ENCODE measurements at regions not wholly inside any gene's neighbourhood (a gene's known extent, or its start where the extent isn't known, plus 50 kb on each side); places are given as distances from the start of the nearest gene placed in this dataset.

DNA sequence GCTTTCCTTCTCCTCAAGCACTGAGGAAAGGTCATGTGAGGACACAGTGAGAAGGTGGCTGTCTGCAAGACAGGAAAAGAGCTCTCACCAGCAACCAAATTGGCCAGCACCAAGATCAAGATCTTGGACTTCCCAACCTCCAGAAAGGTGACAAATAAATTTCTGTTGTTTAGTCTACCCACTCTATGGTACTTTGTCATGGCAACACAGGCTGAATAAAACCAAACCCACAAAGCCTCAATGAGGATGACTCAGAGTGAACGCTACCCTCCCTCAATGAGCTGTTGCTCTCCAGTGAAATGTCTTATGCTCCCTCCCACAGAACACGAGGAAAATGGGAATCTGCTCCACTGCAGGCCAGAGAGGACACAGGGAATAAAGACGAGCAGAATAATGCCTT lies 244.1 kb downstream of the RAB28 start (continued):
- TF ChIP-seq, protein P1, sequence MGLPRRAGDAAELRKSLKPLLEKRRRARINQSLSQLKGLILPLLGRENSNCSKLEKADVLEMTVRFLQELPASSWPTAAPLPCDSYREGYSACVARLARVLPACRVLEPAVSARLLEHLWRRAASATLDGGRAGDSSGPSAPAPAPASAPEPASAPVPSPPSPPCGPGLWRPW (IDR thresholded peaks at IDR 0.05), result no peak
- TF ChIP-seq HOXA7 (CRISPR knock-in tag; IDR thresholded peaks at IDR 0.05), result no peak
- no peak for TF ChIP-seq ZNF302 (CRISPR knock-in tag; IDR thresholded peaks at IDR 0.05)
- no peak for TF ChIP-seq HDAC2 (IDR thresholded peaks at IDR 0.05)

DNA sequence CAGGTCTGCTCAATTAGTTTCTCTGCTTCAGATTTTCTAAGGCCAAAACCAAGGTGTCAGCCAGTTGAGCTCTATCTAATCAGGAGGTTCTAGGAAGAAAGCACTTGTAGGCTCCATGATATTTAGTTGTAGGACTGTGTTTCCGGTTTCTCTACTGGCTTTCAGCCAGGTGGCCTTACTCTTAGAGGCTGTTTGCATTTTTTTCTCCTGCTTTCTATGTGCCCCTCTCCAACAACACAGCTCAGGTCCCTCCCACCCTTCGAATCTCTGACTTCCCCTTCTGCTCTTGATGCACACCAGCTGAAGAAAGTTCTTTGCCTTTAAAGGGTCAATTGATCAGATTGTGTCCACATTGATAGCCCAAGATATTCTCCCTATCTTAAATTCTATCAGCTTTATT lies 245.2 kb downstream of the RAB28 start:
- Histone ChIP-seq H3K27ac (no peak overlapping the region), H3K4me1 (no peaks in the 10 kb centered on the region), H3K9me3 (no peaks in the 10 kb centered on the region), H3K4me2 (no peak overlapping the region), H3K4me3 (no peak overlapping the region)
- FAIRE-seq, result no peak
- ATAC-seq, result no peak
- TF ChIP-seq JUN (IDR thresholded peaks at IDR 0.05) (no peak), HEYL (CRISPR knock-in tag; IDR thresholded peaks at IDR 0.05) (no peak), ZC3H11A (IDR thresholded peaks at IDR 0.05) (no peak), GATA3 (IDR thresholded peaks at IDR 0.05; ENCODE audit: borderline replicate concordance) (no peak), CBX8 (IDR thresholded peaks at IDR 0.05) (no peak), MAZ (IDR thresholded peaks at IDR 0.05; ENCODE audit: borderline replicate concordance, low read depth, low read length) (no peak), FOSL2 (IDR thresholded peaks at IDR 0.05) (no peak), FOSL2 (CRISPR knock-in tag; IDR thresholded peaks at IDR 0.05) (no peak), KDM5A (IDR thresholded peaks at IDR 0.05) (no peak), CEBPB (IDR thresholded peaks at IDR 0.05) (no peak), HOXB5 (CRISPR knock-in tag; IDR thresholded peaks at IDR 0.05) (no peak), ZFP36 (IDR thresholded peaks at IDR 0.05; ENCODE audit: borderline replicate concordance, partially characterized antibody) (no peak), POLR2AphosphoS2 (conservative IDR thresholded peaks at IDR 0.05; ENCODE audit: low read length) (no peak), POLR2A (IDR thresholded peaks at IDR 0.05; ENCODE audit: low read length) (no peak), RFX5 (IDR thresholded peaks at IDR 0.05) (no peak), NR3C1 (IDR thresholded peaks at IDR 0.05) (no peak), ZSCAN20 (CRISPR knock-in tag; IDR thresholded peaks at IDR 0.05) (no peak)
- TF ChIP-seq, protein P2, sequence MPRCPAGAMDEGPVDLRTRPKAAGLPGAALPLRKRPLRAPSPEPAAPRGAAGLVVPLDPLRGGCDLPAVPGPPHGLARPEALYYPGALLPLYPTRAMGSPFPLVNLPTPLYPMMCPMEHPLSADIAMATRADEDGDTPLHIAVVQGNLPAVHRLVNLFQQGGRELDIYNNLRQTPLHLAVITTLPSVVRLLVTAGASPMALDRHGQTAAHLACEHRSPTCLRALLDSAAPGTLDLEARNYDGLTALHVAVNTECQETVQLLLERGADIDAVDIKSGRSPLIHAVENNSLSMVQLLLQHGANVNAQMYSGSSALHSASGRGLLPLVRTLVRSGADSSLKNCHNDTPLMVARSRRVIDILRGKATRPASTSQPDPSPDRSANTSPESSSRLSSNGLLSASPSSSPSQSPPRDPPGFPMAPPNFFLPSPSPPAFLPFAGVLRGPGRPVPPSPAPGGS (IDR thresholded peaks at IDR 0.05), result no peak
- TF ChIP-seq, protein P3, sequence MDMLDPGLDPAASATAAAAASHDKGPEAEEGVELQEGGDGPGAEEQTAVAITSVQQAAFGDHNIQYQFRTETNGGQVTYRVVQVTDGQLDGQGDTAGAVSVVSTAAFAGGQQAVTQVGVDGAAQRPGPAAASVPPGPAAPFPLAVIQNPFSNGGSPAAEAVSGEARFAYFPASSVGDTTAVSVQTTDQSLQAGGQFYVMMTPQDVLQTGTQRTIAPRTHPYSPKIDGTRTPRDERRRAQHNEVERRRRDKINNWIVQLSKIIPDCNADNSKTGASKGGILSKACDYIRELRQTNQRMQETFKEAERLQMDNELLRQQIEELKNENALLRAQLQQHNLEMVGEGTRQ (IDR thresholded peaks at IDR 0.05), result no peak
- TF ChIP-seq, protein P4, sequence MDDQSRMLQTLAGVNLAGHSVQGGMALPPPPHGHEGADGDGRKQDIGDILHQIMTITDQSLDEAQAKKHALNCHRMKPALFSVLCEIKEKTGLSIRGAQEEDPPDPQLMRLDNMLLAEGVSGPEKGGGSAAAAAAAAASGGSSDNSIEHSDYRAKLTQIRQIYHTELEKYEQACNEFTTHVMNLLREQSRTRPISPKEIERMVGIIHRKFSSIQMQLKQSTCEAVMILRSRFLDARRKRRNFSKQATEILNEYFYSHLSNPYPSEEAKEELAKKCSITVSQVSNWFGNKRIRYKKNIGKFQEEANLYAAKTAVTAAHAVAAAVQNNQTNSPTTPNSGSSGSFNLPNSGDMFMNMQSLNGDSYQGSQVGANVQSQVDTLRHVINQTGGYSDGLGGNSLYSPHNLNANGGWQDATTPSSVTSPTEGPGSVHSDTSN (IDR thresholded peaks at IDR 0.05), result no peak
- TF ChIP-seq, protein P5, sequence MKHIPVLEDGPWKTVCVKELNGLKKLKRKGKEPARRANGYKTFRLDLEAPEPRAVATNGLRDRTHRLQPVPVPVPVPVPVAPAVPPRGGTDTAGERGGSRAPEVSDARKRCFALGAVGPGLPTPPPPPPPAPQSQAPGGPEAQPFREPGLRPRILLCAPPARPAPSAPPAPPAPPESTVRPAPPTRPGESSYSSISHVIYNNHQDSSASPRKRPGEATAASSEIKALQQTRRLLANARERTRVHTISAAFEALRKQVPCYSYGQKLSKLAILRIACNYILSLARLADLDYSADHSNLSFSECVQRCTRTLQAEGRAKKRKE (CRISPR knock-in tag; IDR thresholded peaks at IDR 0.05; ENCODE audit: low read depth), result no peak
- no peak for DNase-seq (ENCODE audit: low read depth in 1 of 2, low spot score in 1 of 2)
- ChIA-PET CTCF (no interaction called here), POLR2A (no interaction called here)
- 19% methylated on average over 2 of the region's 2 CpGs for WGBS (ENCODE audit: missing lambda C conversion rate)

DNA sequence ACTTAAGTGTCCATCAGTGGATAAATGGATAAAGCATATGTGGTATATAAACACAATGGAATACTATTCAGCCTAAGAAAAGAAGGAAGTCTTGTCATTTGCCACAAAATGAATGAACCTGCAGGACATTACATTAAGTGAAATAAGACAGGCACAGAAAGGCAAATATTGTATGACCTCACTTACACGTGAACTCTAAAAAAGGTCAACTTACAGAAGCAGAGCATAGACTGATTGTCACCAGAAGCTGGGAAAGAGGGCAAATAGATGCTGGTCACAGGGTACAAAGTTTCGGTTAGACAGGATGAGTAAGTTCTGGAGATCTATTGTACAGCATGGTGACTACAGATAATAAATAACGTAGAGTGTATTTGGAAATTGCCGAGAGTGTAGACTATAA lies 247.7 kb downstream of the RAB28 start:
- Histone ChIP-seq H3K27ac (no peak overlapping the region), H3K4me2 (no peak overlapping the region), H3K4me1 (no peaks in the 10 kb centered on the region), H3K9me3 (no peaks in the 10 kb centered on the region), H3K4me3 (no peak overlapping the region)
- FAIRE-seq (no peak), ATAC-seq (no peak), DNase-seq (ENCODE audit: low read depth in 1 of 2, low spot score in 1 of 2) (no peak)
- CTCF ChIA-PET, result no interaction called here
- WGBS (ENCODE audit: missing lambda C conversion rate), result 74% methylated on average over 4 of the region's 4 CpGs
- POLR2A ChIA-PET, result no interaction called here
- TF ChIP-seq RFX5 (IDR thresholded peaks at IDR 0.05) (no peak), TP53 (CRISPR knock-in tag; IDR thresholded peaks at IDR 0.05) (no peak), CHD4 (IDR thresholded peaks at IDR 0.05; ENCODE audit: borderline replicate concordance) (no peak), BHLHE40 (IDR thresholded peaks at IDR 0.05; ENCODE audit: low read depth, low read length) (no peak), RAD21 (conservative IDR thresholded peaks at IDR 0.05 in 1 of 2, IDR thresholded peaks at IDR 0.05 in 1 of 2) (no peak)
- TF ChIP-seq, protein P6, sequence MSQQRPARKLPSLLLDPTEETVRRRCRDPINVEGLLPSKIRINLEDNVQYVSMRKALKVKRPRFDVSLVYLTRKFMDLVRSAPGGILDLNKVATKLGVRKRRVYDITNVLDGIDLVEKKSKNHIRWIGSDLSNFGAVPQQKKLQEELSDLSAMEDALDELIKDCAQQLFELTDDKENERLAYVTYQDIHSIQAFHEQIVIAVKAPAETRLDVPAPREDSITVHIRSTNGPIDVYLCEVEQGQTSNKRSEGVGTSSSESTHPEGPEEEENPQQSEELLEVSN (IDR thresholded peaks at IDR 0.05; ENCODE audit: borderline replicate concordance, low read depth), result no peak
- TF ChIP-seq, protein P3 (IDR thresholded peaks at IDR 0.05), result no peak
- TF ChIP-seq, protein P7, sequence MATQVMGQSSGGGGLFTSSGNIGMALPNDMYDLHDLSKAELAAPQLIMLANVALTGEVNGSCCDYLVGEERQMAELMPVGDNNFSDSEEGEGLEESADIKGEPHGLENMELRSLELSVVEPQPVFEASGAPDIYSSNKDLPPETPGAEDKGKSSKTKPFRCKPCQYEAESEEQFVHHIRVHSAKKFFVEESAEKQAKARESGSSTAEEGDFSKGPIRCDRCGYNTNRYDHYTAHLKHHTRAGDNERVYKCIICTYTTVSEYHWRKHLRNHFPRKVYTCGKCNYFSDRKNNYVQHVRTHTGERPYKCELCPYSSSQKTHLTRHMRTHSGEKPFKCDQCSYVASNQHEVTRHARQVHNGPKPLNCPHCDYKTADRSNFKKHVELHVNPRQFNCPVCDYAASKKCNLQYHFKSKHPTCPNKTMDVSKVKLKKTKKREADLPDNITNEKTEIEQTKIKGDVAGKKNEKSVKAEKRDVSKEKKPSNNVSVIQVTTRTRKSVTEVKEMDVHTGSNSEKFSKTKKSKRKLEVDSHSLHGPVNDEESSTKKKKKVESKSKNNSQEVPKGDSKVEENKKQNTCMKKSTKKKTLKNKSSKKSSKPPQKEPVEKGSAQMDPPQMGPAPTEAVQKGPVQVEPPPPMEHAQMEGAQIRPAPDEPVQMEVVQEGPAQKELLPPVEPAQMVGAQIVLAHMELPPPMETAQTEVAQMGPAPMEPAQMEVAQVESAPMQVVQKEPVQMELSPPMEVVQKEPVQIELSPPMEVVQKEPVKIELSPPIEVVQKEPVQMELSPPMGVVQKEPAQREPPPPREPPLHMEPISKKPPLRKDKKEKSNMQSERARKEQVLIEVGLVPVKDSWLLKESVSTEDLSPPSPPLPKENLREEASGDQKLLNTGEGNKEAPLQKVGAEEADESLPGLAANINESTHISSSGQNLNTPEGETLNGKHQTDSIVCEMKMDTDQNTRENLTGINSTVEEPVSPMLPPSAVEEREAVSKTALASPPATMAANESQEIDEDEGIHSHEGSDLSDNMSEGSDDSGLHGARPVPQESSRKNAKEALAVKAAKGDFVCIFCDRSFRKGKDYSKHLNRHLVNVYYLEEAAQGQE (IDR thresholded peaks at IDR 0.05), result no peak
